ENCODE measurements at regions not wholly inside any gene's neighbourhood (a gene's known extent, or its start where the extent isn't known, plus 50 kb on each side); places are given as distances from the start of the nearest gene placed in this dataset.

DNA sequence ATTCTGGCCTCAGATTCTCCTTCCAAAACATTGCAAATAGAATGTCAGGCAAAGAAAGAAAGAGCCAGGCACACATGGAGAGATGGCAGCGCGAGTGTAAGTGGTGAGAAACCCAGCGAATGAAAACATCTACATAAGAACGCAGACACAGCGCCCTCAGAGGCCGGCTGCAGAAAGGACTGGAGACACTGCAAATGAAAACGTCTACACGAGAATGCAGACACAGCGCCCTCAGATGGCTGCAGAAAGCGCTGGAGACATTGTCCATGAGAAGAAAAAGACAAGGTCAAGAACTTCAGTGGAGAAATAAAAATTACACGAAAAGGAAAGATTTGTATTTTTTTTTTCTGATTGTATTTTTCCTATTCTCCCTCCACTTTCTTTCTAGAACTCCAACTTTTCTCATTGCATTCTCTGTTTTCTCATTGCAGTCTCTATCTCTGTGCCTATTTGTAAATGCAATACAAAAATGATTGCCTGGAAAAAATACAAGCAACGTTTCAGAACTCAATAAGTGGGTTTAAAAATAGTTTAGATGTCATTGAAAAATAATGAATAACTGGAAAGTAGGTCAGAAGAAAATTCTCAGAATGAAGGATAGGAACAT lies 117.9 kb upstream of the LPCAT1 start:
- TF ChIP-seq POLR2A (IDR thresholded peaks at IDR 0.05; ENCODE audit: low read length) (no peak), GATA1 (IDR thresholded peaks at IDR 0.05; ENCODE audit: low read depth, low read length) (no peak)

All from erythroblast (primary cell).